T-helper 9 cell (primary cell): ENCODE measurements at regions not wholly inside any gene's neighbourhood (a gene's known extent, or its start where the extent isn't known, plus 50 kb on each side); places are given as distances from the start of the nearest gene placed in this dataset.

ENCODE experiments used
- DNase-seq: peaks from one replicate; pipeline ENCODE4 v3.0.0-alpha.2; 2020

- no peak for DNase-seq
Measured at GRCh38 chr13:106433066-106433465, 102.4 kb downstream of the EFNB2 start.

- DNase-seq = no peak
Measured at GRCh38 chr13:106432636-106433035, 102.8 kb downstream of the EFNB2 start.

- no peak for DNase-seq
Measured at GRCh38 chr13:106426909-106427308, 108.6 kb downstream of the EFNB2 start.

- no peak for DNase-seq
Measured at GRCh38 chr13:106425661-106426060, 109.8 kb downstream of the EFNB2 start.

- no peak for DNase-seq
Measured at GRCh38 chr13:106424805-106425204, 110.7 kb downstream of the EFNB2 start.

- DNase-seq = no peak
Measured at GRCh38 chr13:106423530-106423929, 111.9 kb downstream of the EFNB2 start.

- DNase-seq = no peak
Measured at GRCh38 chr13:106418556-106418955, 116.9 kb downstream of the EFNB2 start.

- no peak for DNase-seq
Measured at GRCh38 chr13:106417467-106418110, 117.9 kb downstream of the EFNB2 start.

GRCh38 chr13:106416645-106417044 is 118.8 kb downstream of the EFNB2 start:
- DNase-seq = no peak

- DNase-seq = no peak
Measured at GRCh38 chr13:106415971-106416370, 119.5 kb downstream of the EFNB2 start.

GRCh38 chr13:106415442-106415841 is 120.0 kb downstream of the EFNB2 start:
- no peak for DNase-seq

GRCh38 chr13:106407338-106407737 is 128.1 kb downstream of the EFNB2 start:
- DNase-seq = no peak

GRCh38 chr13:106405731-106406130 is 129.7 kb downstream of the EFNB2 start:
- DNase-seq = no peak

- no peak for DNase-seq
Measured at GRCh38 chr13:106403280-106403679, 132.2 kb downstream of the EFNB2 start.

GRCh38 chr13:106402866-106403265 is 132.6 kb downstream of the EFNB2 start:
- no peak for DNase-seq

GRCh38 chr13:106401081-106401480 is 134.4 kb downstream of the EFNB2 start:
- no peak for DNase-seq

GRCh38 chr13:106400289-106400688 is 135.2 kb downstream of the EFNB2 start:
- DNase-seq = no peak

GRCh38 chr13:106398289-106398688 is 137.2 kb downstream of the EFNB2 start:
- DNase-seq = no peak

- no peak for DNase-seq
Measured at GRCh38 chr13:106393776-106394175, 141.7 kb downstream of the EFNB2 start.

- DNase-seq = no peak
Measured at GRCh38 chr13:106391681-106392080, 143.8 kb downstream of the EFNB2 start.

GRCh38 chr13:106391271-106391670 is 144.2 kb downstream of the EFNB2 start:
- no peak for DNase-seq

GRCh38 chr13:106390367-106390766 is 145.1 kb downstream of the EFNB2 start:
- DNase-seq = no peak

GRCh38 chr13:106385654-106386053 is 149.8 kb downstream of the EFNB2 start:
- no peak for DNase-seq

- no peak for DNase-seq
Measured at GRCh38 chr13:106384516-106384915, 150.9 kb downstream of the EFNB2 start.

GRCh38 chr13:106383791-106384190 is 151.7 kb downstream of the EFNB2 start:
- no peak for DNase-seq
